Ishikawa (cell line): ENCODE measurements at regions not wholly inside any gene's neighbourhood (a gene's known extent, or its start where the extent isn't known, plus 50 kb on each side); places are given as distances from the start of the nearest gene placed in this dataset.

ENCODE experiments used
- CEBPB ChIP-seq: IDR thresholded peaks from 2 replicates; pipeline ENCODE4 v1.6.1; 2012
- CREB1 ChIP-seq: IDR thresholded peaks from 2 replicates; pipeline ENCODE4 v1.6.1; 2012; ENCODE audit warnings: low read depth
- EGR1 ChIP-seq: IDR thresholded peaks from 2 replicates; pipeline ENCODE4 v1.6.1; 2012
- EP300 ChIP-seq: IDR thresholded peaks from 2 replicates; pipeline ENCODE4 v1.6.1; 2012; ENCODE audit warnings: borderline replicate concordance
- FOXM1 ChIP-seq: IDR thresholded peaks from 2 replicates; pipeline ENCODE4 v1.6.1; 2012; ENCODE audit warnings: low read depth, borderline replicate concordance
- NFIC ChIP-seq: IDR thresholded peaks from 2 replicates; pipeline ENCODE4 v1.6.1; 2012
- RAD21 ChIP-seq: IDR thresholded peaks from 2 replicates; pipeline ENCODE4 v1.6.1; 2012; ENCODE audit warnings: low read depth
- TAF1 ChIP-seq: IDR thresholded peaks from 2 replicates; pipeline ENCODE4 v1.6.1; 2012; ENCODE audit warnings: low read depth, mild to moderate bottlenecking
- TCF12 ChIP-seq: IDR thresholded peaks from 2 replicates; pipeline ENCODE4 v1.6.1; 2012; ENCODE audit warnings: low read depth
- TEAD4 ChIP-seq: IDR thresholded peaks from 2 replicates; pipeline ENCODE4 v1.6.1; 2012
- YY1 ChIP-seq: IDR thresholded peaks from 2 replicates; pipeline ENCODE4 v1.6.1; 2012; ENCODE audit warnings: low read depth
- ZBTB7A ChIP-seq: IDR thresholded peaks from 2 replicates; pipeline ENCODE4 v1.6.1; 2012; ENCODE audit warnings: low read depth
- TF ChIP-seq, protein P1 (sequence below): IDR thresholded peaks from 2 replicates; pipeline ENCODE4 v1.6.1; 2012
- TF ChIP-seq, protein P2 (sequence below): IDR thresholded peaks from 2 replicates; pipeline ENCODE4 v1.6.1; 2012; ENCODE audit warnings: low read depth, mild to moderate bottlenecking
- TF ChIP-seq, protein P3 (sequence below): IDR thresholded peaks from 2 replicates; pipeline ENCODE4 v1.6.1; 2012

DNA sequence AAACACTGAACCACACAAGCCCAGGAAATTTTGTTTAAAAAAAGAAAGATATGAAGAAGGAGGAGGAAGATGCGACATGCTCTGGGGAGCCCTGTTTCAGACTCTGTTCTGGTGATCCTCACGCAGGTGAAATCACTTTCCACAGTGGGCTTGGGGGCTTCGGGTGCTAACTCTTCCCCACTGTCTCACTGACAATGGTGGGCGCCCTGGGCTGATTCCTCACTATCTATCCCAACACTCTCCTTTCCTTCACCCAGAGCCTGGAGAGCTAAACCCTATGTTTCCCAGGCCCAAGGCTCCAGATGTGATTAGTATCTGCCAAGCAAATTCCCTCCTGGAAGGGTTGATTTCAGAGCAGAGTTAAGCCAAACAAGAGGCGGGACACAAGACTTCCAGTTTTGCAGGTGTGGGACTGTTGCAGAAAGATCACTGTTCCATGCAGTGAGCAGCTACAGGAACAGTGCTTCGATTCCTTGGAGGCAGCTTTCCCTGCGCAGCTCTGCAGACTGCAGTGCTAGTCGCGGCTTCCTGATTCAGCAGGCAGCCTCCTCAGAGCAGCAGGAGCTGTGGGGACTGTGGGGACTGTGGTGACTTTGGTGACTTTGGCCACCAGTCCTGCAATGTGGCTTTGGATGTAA lies 168.3 kb downstream of the RHOU start:
- TF ChIP-seq CEBPB (no peak), CREB1 (no peak), ZBTB7A (no peak), NFIC (no peak), FOXM1 (no peak), TAF1 (no peak), EGR1 (no peak), RAD21 (no peak)
- TF ChIP-seq, protein P1, sequence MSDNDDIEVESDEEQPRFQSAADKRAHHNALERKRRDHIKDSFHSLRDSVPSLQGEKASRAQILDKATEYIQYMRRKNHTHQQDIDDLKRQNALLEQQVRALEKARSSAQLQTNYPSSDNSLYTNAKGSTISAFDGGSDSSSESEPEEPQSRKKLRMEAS = no peak
- TF ChIP-seq, protein P2, sequence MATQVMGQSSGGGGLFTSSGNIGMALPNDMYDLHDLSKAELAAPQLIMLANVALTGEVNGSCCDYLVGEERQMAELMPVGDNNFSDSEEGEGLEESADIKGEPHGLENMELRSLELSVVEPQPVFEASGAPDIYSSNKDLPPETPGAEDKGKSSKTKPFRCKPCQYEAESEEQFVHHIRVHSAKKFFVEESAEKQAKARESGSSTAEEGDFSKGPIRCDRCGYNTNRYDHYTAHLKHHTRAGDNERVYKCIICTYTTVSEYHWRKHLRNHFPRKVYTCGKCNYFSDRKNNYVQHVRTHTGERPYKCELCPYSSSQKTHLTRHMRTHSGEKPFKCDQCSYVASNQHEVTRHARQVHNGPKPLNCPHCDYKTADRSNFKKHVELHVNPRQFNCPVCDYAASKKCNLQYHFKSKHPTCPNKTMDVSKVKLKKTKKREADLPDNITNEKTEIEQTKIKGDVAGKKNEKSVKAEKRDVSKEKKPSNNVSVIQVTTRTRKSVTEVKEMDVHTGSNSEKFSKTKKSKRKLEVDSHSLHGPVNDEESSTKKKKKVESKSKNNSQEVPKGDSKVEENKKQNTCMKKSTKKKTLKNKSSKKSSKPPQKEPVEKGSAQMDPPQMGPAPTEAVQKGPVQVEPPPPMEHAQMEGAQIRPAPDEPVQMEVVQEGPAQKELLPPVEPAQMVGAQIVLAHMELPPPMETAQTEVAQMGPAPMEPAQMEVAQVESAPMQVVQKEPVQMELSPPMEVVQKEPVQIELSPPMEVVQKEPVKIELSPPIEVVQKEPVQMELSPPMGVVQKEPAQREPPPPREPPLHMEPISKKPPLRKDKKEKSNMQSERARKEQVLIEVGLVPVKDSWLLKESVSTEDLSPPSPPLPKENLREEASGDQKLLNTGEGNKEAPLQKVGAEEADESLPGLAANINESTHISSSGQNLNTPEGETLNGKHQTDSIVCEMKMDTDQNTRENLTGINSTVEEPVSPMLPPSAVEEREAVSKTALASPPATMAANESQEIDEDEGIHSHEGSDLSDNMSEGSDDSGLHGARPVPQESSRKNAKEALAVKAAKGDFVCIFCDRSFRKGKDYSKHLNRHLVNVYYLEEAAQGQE = no peak
- TF ChIP-seq, protein P3, sequence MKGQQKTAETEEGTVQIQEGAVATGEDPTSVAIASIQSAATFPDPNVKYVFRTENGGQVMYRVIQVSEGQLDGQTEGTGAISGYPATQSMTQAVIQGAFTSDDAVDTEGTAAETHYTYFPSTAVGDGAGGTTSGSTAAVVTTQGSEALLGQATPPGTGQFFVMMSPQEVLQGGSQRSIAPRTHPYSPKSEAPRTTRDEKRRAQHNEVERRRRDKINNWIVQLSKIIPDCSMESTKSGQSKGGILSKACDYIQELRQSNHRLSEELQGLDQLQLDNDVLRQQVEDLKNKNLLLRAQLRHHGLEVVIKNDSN = no peak

DNA sequence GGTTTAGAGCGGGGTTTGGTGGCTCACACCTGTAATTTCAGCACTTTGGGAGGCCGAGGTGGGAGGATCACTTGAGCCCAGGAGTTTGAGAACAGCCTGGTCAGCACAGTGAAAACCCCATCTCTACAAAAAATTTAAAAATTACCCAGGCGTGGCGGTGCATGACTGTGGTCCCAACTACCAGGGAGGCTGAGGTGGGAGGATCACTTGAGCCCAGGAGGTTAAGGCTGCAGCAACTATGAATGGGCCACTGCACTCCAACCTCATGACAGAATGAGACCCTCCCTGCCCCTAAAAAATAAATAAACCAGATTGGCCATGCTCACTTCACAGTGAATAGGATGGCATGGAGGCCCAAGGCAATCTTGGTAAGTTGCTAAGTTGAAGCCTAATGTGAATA lies 168.9 kb downstream of the RHOU start:
- TF ChIP-seq FOXM1 (no peak), NFIC (no peak), TEAD4 (no peak), TCF12 (no peak), CREB1 (no peak), YY1 (no peak), EP300 (no peak), TAF1 (no peak), RAD21 (no peak), CEBPB (no peak), ZBTB7A (no peak), EGR1 (no peak)
- TF ChIP-seq, protein P2 = no peak
- TF ChIP-seq, protein P1 = no peak
- TF ChIP-seq, protein P3 = no peak

DNA sequence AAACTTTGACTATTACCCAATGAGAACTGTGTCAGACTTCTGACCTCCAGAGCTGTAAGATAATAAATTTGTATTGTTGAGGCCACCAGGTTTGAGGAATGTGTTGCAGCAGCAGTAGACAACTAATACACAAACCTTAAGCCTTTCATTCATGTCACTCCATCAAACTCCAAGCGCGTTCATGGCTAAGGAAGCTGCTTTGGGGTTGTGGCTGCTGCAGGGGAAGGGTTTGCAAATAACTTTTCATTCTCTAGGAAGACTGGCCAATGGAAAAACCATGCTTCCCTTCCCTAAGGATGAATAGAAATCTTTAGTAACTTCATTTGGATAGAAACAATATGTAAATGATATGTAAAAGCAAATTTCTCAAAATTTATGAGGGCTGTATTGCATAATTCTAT lies 170.4 kb downstream of the RHOU start:
- TF ChIP-seq TAF1 (no peak), TCF12 (no peak), YY1 (no peak), EGR1 (no peak), FOXM1 (no peak), TEAD4 (no peak), CEBPB (no peak), RAD21 (no peak), NFIC (no peak), EP300 (no peak), CREB1 (no peak), ZBTB7A (no peak)
- TF ChIP-seq, protein P3 = no peak
- TF ChIP-seq, protein P2 = no peak
- TF ChIP-seq, protein P1 = no peak
